GM18951 (cell line): ENCODE measurements at regions not wholly inside any gene's neighbourhood (a gene's known extent, or its start where the extent isn't known, plus 50 kb on each side); places are given as distances from the start of the nearest gene placed in this dataset.
"Not testable (repeated sequence)": the region's sequence is repeated elsewhere in the genome, so short reads cannot be mapped to it uniquely, and the experiment has no call there.

Experiments
- POLR2A ChIP-seq: IDR thresholded peaks from 4 replicates; pipeline ENCODE4 v1.6.1; 2011; ENCODE audit warnings: mild to moderate bottlenecking; ENCODE audit not compliant: insufficient read length, insufficient read depth; ENCODE audit errors: extremely low read depth
- in situ Hi-C: fragments of 300-500 bp; cut with MboI; formaldehyde crosslinking; loops from one replicate; pipeline ENCODE4 v1.12.0; 2022; ENCODE audit warnings: low sequenced_read_pairs, mixed read lengths, inconsistent platforms; ENCODE audit not compliant: unreplicated experiment

DNA sequence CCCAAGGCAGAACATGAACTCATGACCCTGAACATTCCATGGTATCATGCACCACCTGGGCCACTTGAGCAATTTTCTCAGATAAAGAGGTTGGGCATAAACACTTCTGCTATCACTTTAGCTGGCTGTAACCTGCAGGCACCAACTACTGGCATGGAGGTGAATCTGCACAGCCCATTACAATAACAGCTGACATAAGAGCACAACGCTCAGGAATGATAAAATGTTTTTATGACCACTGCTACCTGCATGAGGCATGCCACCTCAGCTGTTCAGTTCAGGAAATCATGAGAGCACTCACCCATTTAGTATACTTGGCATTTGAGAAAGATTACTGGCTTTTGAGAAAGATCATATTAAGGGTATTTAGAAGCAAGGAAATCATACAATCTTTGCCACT lies 85.7 kb upstream of the SPIN4 start:
- TF ChIP-seq POLR2A = no peak
- in situ Hi-C loops = no loop called here

DNA sequence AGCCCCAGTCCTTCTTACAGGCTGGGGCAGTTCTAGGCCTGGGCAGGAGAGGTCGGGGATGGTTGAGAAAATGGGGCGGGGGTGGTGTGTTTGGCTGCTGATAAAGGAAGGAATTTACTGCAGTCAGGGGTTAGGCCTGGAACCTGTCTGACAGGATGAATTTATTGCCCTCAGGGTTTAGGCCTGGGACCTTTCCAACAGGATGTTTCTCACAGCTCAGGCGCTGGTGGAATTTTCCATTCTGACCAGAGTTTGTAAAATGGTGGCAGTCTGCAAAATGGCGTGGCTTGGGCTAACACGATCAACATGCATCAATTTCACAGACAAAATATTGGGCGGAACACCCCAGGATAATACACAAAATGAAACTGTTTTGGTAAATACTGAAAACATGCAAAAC lies 83.5 kb upstream of the SPIN4 start:
- TF ChIP-seq POLR2A = no peak

DNA sequence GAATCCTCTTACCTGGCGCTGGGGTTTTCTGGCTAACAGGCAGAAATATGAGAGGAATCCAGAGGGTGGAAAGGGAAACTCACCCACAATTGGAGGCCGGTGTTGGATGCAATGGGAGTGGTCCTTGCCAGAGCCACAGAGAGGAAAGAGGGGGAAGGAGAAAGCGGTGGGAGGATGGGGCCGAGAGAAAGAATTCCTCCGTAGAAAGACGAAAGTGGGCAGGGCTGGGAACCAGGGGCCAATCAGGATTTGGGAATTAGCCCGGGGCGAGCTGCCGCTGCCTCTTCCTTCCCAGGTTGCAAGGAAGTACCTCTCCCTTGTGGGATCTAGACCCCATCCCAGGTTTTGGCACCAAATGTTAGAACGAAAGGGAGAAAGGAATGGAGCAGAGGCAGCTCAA lies 83.1 kb upstream of the SPIN4 start:
- in situ Hi-C loops = no loop called here
- TF ChIP-seq POLR2A = no peak

More for the DNA sequence above, 83.5 kb upstream of the SPIN4 start:
- in situ Hi-C loops = no loop called here

DNA sequence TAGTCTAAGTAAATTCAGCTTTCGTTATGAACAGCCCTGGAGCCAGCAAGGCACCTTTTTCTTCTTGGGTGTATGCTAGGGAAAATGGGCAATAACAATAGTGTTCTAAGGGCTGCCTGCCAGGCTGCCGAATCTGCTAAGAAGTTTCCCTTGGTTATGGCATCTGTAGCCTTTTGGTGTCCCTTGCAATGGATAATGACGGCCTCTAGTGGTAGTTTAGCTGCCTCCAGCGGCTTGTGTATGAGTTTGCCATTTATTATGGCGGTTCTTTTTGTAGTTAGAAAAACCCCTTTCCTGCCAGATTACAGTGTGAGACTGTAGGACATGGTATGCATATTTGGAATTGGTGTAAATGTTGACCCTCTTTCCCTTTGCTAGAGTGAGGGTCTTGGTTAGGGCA lies 78.9 kb upstream of the SPIN4 start:
- in situ Hi-C loops = no loop called here
- no peak for TF ChIP-seq POLR2A

DNA sequence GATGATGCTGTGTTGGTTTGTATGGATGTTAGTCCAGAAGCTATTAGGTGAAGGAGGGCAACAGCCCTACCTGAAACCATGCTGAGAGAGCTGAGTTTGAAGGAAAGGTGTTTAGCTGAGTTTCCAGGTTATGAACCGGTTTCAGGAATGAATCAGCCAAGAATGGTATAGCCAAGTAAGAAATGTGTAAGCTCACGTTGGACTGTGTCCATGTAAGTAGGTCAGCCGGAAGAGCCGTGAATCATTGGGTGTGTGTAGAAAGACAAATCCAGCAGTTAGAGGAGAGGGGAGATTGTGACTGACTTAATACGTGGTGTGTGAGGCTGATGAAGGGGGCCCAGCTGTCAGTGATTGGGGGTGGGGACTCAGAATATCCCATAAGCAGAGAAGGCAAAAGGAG lies 77.2 kb upstream of the SPIN4 start:
- no peak for TF ChIP-seq POLR2A
- in situ Hi-C loops = no loop called here

DNA sequence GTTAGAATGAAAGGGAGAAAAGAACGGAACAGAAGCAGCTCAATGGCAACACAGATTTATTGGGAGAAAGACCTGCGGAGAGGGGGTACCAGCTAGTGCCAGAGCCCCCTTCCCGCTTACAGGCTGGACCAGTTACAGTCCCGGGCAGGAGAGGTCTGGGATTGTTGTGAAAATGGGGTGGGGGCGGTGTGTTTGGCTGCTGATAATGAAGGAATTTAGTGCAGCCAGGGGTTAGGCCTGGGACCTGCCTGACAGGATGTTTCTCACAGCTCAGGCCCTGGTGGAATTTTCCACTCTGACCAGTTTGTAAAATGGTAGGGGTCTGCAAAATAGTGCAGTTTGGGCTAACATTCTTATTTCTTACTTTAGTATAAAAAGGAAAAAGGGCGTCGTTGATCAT lies 75.4 kb upstream of the SPIN4 start:
- no peak for TF ChIP-seq POLR2A
- in situ Hi-C loops = no loop called here

DNA sequence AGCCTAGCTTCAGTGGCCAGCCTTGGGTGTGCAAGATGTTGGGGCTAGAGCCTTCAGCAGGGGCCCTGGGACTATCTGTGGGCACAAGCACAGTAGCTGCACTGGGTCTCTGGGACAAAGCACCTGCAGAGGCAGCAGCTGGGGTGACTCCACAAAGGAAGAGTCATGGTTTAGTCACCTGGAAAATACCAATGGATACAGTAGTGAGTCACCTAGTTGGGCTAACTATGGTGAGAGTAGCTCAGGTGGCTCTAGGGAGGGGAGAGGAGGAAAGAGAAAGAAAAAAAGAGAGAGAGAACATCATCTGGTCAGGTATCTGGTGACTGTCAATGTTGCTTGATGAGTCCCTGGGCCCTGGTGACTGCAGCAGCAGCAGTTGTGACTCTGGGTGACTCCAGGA lies 72.9 kb upstream of the SPIN4 start:
- TF ChIP-seq POLR2A = no peak
- in situ Hi-C loops = no loop called here

DNA sequence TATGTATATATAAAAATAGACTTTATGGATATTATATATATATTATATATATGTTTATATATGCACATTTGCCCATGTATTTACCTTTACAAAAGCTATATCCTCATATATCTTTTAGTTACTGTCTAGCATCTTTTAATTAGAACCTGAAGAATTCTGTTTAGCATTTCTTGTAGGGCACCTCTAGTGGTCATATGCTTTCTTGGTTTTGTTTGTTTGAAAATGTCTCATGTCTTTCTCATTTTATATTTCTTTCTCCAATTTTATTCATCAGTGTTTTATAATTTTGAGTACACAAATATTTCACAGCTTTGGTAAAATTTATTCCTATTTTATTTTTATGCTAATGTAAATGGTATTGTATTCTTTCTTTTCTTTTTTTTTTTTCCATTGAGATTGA lies 70.3 kb upstream of the SPIN4 start:
- TF ChIP-seq POLR2A = no peak
- in situ Hi-C loops = no loop called here

DNA sequence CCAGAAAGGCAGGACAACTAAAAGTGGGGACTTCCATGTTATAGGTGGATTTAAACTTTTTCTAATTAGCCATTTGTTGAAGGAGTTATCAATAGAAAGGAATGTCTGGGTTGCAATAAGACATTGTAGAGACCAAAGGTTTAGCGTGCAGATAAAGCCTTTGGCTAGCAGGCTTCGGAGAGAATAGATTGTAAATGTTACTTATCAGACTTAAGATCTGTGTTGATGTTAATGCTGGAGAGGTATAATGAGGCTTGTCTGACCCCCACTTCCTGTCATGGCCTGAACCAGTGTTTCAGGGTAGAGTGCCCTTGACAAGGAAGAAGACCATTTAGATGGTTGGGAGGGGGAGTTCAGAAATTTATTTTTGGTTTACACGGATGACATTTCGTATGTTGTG lies 67.1 kb upstream of the SPIN4 start:
- in situ Hi-C loops = no loop called here
- no peak for TF ChIP-seq POLR2A

DNA sequence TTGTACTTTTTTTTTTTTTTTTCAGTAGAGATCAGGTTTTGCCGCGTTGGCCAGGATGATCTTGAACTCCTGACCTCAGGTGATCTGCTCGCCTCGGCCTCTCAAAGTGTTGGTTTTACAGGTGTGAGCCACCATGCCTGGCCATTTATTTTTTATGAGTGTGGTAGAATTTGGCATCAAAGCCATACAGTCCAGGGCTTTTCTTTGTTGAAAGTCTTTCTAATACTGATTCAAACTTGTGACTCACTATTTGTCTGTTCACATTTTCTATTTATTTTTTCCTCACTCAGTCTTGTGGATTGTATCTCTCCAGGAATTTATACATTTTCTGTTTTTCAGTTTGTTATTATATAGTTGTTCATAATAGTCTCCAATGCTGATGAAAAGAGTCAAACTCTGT lies 66.5 kb upstream of the SPIN4 start:
- no peak for TF ChIP-seq POLR2A
- in situ Hi-C loops = no loop called here

DNA sequence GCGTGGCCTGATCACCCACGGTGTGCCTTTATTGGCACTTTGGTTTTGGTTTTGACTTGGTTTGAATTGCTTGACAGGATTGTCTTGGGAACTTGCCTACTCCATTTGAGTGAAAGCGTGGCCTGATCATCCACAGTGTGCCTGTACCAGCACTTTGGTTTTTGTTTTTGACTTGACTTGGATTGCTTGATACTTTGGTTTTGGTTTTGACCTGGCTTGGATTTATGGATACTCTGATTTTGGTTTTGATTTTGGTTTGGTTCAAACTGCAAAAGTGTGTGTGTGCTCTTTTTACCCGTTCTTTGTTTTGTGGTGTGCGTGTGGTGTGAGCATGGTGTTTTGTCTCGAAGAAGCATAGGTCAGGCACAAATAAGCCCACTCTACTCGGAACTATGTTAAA lies 58.8 kb upstream of the SPIN4 start:
- in situ Hi-C loops = not testable (repeated sequence)

DNA sequence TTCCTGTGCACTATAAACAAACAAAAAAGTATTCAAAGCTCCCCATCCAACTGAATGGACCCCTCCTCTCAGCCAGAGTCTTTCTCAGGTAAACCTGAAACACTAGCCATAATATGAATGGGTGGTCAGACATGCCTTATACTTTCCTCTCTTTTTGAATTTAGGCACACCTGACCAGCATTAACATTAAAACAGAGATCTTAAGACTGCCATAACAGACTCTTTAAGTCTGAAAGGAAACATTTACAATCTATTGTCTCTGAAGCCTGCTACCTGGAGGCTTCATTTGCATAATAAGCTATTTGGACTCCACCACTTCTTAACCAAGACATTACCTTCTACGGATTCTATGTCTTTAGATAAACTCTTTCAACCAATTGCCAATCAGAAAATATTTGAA lies 56.9 kb upstream of the SPIN4 start:
- in situ Hi-C loops = no loop called here
- no peak for TF ChIP-seq POLR2A

DNA sequence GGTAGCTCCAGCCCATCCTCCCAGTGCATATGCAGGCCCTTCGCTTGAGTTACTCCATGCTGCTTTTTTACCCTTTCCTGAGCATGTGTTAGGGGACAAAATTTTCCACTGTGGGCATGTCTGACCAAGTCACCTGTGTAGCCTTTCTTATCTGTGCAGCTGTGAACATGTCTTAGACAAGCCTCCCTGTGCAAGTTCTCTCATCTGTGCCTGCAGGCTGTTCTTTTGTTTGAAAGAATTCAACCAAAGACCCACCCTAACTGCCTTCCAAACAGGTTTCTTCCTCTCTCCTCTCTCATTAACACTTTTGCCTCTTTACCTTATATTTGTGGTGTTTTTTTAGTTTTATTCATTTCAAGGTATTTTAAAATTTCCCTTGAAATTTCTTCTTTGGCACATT lies 53.2 kb upstream of the SPIN4 start:
- in situ Hi-C loops = no loop called here
- TF ChIP-seq POLR2A = no peak

DNA sequence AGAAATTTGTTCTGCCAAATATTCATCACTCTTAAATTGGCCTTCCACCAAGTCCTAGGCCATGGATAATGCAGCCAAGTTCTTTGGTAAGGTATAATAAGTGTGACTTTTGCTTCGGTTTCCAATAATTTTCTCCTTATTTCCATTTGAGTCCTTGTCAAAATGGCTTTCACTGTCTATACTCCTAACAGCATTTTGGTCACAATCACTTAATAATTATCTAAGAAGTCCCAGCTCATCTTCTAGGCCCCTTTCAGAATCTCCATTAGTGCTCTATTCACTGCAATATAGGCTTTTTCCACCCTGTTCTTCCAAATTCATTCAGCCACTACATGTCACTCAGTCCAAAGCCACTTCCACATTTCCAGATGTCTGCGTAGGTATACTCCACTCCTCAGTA lies 51.0 kb upstream of the SPIN4 start:
- in situ Hi-C loops = no loop called here
- no peak for TF ChIP-seq POLR2A
